ENCODE measurements at regions not wholly inside any gene's neighbourhood (a gene's known extent, or its start where the extent isn't known, plus 50 kb on each side); places are given as distances from the start of the nearest gene placed in this dataset.

GRCh38 chr6:8628063-8628462 is 192.7 kb upstream of the SLC35B3 start:
- TF ChIP-seq GATA3 (IDR thresholded peaks at IDR 0.05; ENCODE audit: low read depth, low read length) = no peak
- TF ChIP-seq GATA2 (IDR thresholded peaks at IDR 0.05; ENCODE audit: low read depth, low read length) = no peak

Data from SH-SY5Y (cell line).